K562 (cell line): ENCODE measurements at regions not wholly inside any gene's neighbourhood (a gene's known extent, or its start where the extent isn't known, plus 50 kb on each side); places are given as distances from the start of the nearest gene placed in this dataset.
"Not testable (repeated sequence)": the region's sequence is repeated elsewhere in the genome, so short reads cannot be mapped to it uniquely, and the experiment has no call there.

Experiments
- GTF2F1 ChIP-seq: IDR thresholded peaks from 2 replicates; pipeline ENCODE4 v1.6.1; 2011; ENCODE audit warnings: low read depth, low read length, improper control_type of control experiment
- TF ChIP-seq, protein P1 (sequence below), 2 experiments: fragments of 450-650 bp; formaldehyde crosslinking in 1 of 2; IDR thresholded peaks; 2 replicates each; pipeline versions ENCODE4 v1.4.0 to v1.6.1; 2014 to 2020; ENCODE audit warnings: mild to moderate bottlenecking in 2 of 2, borderline replicate concordance in 1 of 2, low read depth in 1 of 2

DNA sequence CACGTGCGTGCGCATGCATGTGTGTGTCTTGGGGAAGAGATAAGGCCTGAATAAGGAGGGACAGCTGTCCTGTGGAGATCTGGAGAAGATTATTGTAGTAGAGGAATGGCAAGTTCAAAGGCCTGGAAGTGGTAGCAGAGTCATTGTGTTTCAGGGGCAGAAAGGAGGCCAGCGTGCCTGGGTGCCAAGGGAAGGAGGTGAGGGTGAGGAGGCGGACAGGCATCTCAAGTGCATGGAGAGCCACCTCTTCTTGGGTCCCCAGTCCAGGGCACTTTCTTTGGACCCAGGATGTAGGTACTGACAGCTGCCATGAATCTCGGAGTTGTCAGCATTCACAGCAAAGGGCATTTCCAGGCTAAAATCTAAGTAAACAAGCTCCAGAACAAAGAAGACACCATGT lies 279.7 kb upstream of the PLGLB1 start:
- not testable (repeated sequence) for TF ChIP-seq GTF2F1
- TF ChIP-seq, protein P1, sequence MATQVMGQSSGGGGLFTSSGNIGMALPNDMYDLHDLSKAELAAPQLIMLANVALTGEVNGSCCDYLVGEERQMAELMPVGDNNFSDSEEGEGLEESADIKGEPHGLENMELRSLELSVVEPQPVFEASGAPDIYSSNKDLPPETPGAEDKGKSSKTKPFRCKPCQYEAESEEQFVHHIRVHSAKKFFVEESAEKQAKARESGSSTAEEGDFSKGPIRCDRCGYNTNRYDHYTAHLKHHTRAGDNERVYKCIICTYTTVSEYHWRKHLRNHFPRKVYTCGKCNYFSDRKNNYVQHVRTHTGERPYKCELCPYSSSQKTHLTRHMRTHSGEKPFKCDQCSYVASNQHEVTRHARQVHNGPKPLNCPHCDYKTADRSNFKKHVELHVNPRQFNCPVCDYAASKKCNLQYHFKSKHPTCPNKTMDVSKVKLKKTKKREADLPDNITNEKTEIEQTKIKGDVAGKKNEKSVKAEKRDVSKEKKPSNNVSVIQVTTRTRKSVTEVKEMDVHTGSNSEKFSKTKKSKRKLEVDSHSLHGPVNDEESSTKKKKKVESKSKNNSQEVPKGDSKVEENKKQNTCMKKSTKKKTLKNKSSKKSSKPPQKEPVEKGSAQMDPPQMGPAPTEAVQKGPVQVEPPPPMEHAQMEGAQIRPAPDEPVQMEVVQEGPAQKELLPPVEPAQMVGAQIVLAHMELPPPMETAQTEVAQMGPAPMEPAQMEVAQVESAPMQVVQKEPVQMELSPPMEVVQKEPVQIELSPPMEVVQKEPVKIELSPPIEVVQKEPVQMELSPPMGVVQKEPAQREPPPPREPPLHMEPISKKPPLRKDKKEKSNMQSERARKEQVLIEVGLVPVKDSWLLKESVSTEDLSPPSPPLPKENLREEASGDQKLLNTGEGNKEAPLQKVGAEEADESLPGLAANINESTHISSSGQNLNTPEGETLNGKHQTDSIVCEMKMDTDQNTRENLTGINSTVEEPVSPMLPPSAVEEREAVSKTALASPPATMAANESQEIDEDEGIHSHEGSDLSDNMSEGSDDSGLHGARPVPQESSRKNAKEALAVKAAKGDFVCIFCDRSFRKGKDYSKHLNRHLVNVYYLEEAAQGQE (IDR thresholded peaks at IDR 0.05; ENCODE audit: borderline replicate concordance): not testable (repeated sequence)
- TF ChIP-seq, protein P1 (CRISPR knock-in tag; IDR thresholded peaks at IDR 0.05; ENCODE audit: low read depth): not testable (repeated sequence)
